A549 (cell line): ENCODE measurements at regions not wholly inside any gene's neighbourhood (a gene's known extent, or its start where the extent isn't known, plus 50 kb on each side); places are given as distances from the start of the nearest gene placed in this dataset.

Experiments
- ATAC-seq, 2 experiments: fragments of 200-7000 bp in 1 of 2; fragments of >200 bp in 1 of 2; cut with Nextera tagmentation in 1 of 2; cut with Tn5 transposase in 1 of 2; 3 replicates each; pipeline versions ENCODE4 v1.8.0 to v1.9.1; 2018 to 2020; ENCODE audit warnings: mild to moderate bottlenecking in 1 of 2, moderate library complexity in 1 of 2
- CTCF ChIA-PET: fragments of 300-600 bp; sonication (Branson Sonifier 250); formaldehyde crosslinking; extraction: SDS; loops from one replicate; lab custom pipeline; 2021; ENCODE audit warnings: antibody characterized with exemption, inconsistent platforms; lab: Yijun Ruan, JAX
- POLR2A ChIA-PET: fragments of 350-600 bp; formaldehyde crosslinking; extraction: SDS; loops from one replicate; lab custom pipeline; 2021; ENCODE audit warnings: antibody characterized with exemption, inconsistent platforms; lab: Yijun Ruan, JAX
- DNase-seq, 2 experiments: peaks; one replicate each; pipeline versions ENCODE4 v3.0.0 to v3.0.0-alpha.2; 2011 to 2016; ENCODE audit warnings: low read depth in 1 of 2, low spot score in 1 of 2
- FAIRE-seq: peaks from 2 replicates; lab custom pipeline; 2011; peaks lifted over from hg19 to GRCh38; lab: Jason Lieb, UNC
- H3K27ac ChIP-seq, 2 experiments: fragments of >200 bp; sonication (Bioruptor Twin); formaldehyde crosslinking; 3 replicates each; pipeline ENCODE4 v1.5.1; 2016 to 2017
- H3K4me1 ChIP-seq: fragments of >200 bp; sonication (Bioruptor Twin); formaldehyde crosslinking; 3 replicates; pipeline ENCODE4 v1.6.1; 2016
- H3K4me2 ChIP-seq: fragments of >200 bp; sonication (Bioruptor Twin); formaldehyde crosslinking; 3 replicates; pipeline ENCODE4 v1.6.1; 2016
- H3K4me3 ChIP-seq: fragments of >200 bp; sonication (Bioruptor Twin); formaldehyde crosslinking; 3 replicates; pipeline ENCODE4 v1.5.1; 2016
- H3K9me3 ChIP-seq: fragments of >200 bp; sonication (Bioruptor Twin); formaldehyde crosslinking; 3 replicates; pipeline ENCODE4 v1.6.1; 2016
- BHLHE40 ChIP-seq: IDR thresholded peaks from 2 replicates; pipeline ENCODE4 v1.6.1; 2012; ENCODE audit warnings: low read depth, low read length, inconsistent platforms
- CEBPB ChIP-seq, 2 experiments: fragments of >200 bp in 1 of 2; sonication (Bioruptor Twin) in 1 of 2; formaldehyde crosslinking in 1 of 2; IDR thresholded peaks; 2 replicates each; pipeline ENCODE4 v1.6.1; 2012 to 2016
- CHD2 ChIP-seq: fragments of 150-350 bp; IDR thresholded peaks from 2 replicates; pipeline ENCODE4 v1.6.1; 2014; ENCODE audit warnings: low read length; ENCODE audit not compliant: partially characterized antibody
- CTCF ChIP-seq: fragments of >200 bp; sonication (Bioruptor Twin); formaldehyde crosslinking; IDR thresholded peaks from 3 replicates; pipeline ENCODE4 v1.5.1; 2016
- E2F6 ChIP-seq: IDR thresholded peaks from 2 replicates; pipeline ENCODE4 v1.6.1; 2012; ENCODE audit warnings: low read depth, borderline replicate concordance
- EP300 ChIP-seq, 2 experiments: fragments of >200 bp; sonication (Bioruptor Twin); formaldehyde crosslinking; IDR thresholded peaks; 2 replicates in 1 of 2; 3 replicates in 1 of 2; pipeline ENCODE4 v1.6.1; 2016 to 2017
- ESRRA ChIP-seq: fragments of 150-350 bp; IDR thresholded peaks from 2 replicates; pipeline ENCODE4 v1.6.1; 2014; ENCODE audit warnings: mild to moderate bottlenecking, low read length, borderline replicate concordance
- PBX3 ChIP-seq: IDR thresholded peaks from 2 replicates; pipeline ENCODE4 v1.6.1; 2012
- POLR2AphosphoS2 ChIP-seq: conservative IDR thresholded peaks from 2 replicates; pipeline ENCODE4 v1.6.1; 2012; ENCODE audit warnings: low read length, improper control_type of control experiment, inconsistent platforms
- RAD21 ChIP-seq, 2 experiments: fragments of >200 bp in 1 of 2; sonication (Bioruptor Twin) in 1 of 2; formaldehyde crosslinking in 1 of 2; IDR thresholded peaks in 1 of 2; conservative IDR thresholded peaks in 1 of 2; 2 replicates in 1 of 2; 3 replicates in 1 of 2; pipeline ENCODE4 v1.6.1; 2012 to 2018; ENCODE audit warnings: inconsistent platforms in 1 of 2
- RARB ChIP-seq: fragments of 250-450 bp; sonication (Bioruptor Pico); IDR thresholded peaks from 2 replicates; pipeline ENCODE4 v1.8.0; 2021; ENCODE audit warnings: mild to moderate bottlenecking, moderate library complexity
- REST ChIP-seq: fragments of 200-600 bp; sonication (generic); IDR thresholded peaks from 2 replicates; pipeline ENCODE4 v1.6.1; 2016; ENCODE audit warnings: antibody characterized with exemption, mild to moderate bottlenecking, moderate library complexity
- RNF2 ChIP-seq: fragments of 200-600 bp; sonication (generic); IDR thresholded peaks from 2 replicates; pipeline ENCODE4 v1.6.1; 2016; ENCODE audit warnings: low read depth, mild to moderate bottlenecking, antibody characterized with exemption, moderate library complexity, borderline replicate concordance
- SREBF2 ChIP-seq: fragments of 450-650 bp; IDR thresholded peaks from 2 replicates; pipeline ENCODE4 v1.6.1; 2014; ENCODE audit warnings: mild to moderate bottlenecking, moderate library complexity
- WGBS: methylation state at CpG from one replicate; pipeline ENCODE4 v1.1.6; 2017; ENCODE audit errors: missing lambda C conversion rate; 5-methylcytosine and 5-hydroxymethylcytosine counted together

GRCh38 chr1:177472567-177472966, 301.8 kb downstream of the BRINP2 start:
- POLR2A ChIA-PET: no interaction called here
- no peak overlapping the region for H3K4me2 ChIP-seq
- H3K4me1 ChIP-seq: no peaks in the 10 kb centered on the region
- ATAC-seq (no peak), FAIRE-seq (no peak), DNase-seq (no peak)
- WGBS: 11% methylated on average over 1 of the region's 1 CpG
- no peak for TF ChIP-seq E2F6
- TF ChIP-seq POLR2AphosphoS2: no peak
- no peak for TF ChIP-seq PBX3
- no peak for TF ChIP-seq RAD21 (conservative IDR thresholded peaks at IDR 0.05 in 1 of 2, IDR thresholded peaks at IDR 0.05 in 1 of 2)
- TF ChIP-seq EP300 (IDR thresholded peaks at IDR 0.05): no peak
- no peak overlapping the region for H3K4me3 ChIP-seq
- no peak overlapping the region for H3K27ac ChIP-seq
- CTCF ChIA-PET: no interaction called here
- no peaks in the 10 kb centered on the region for H3K9me3 ChIP-seq

- no peak for FAIRE-seq
- ChIA-PET POLR2A (no interaction called here), CTCF (no interaction called here)
Observed at GRCh38 chr1:177471244-177471643, 300.5 kb downstream of the BRINP2 start.

More at GRCh38 chr1:177471244-177471643, 300.5 kb downstream of the BRINP2 start:
- TF ChIP-seq CEBPB (IDR thresholded peaks at IDR 0.05) (no peak), BHLHE40 (no peak), RNF2 (no peak), REST (no peak), RARB (CRISPR knock-in tag) (no peak), SREBF2 (no peak), CTCF (no peak), ESRRA (no peak), CHD2 (no peak)
- no peak overlapping the region for H3K4me2 ChIP-seq
- ATAC-seq (no peak), DNase-seq (no peak)
- WGBS: 3% methylated on average over 1 of the region's 1 CpG
- no peaks in the 10 kb centered on the region for H3K4me1 ChIP-seq
- H3K9me3 ChIP-seq: no peaks in the 10 kb centered on the region
- H3K4me3 ChIP-seq: no peak overlapping the region
- no peak overlapping the region for H3K27ac ChIP-seq
